ENCODE measurements at regions not wholly inside any gene's neighbourhood (a gene's known extent, or its start where the extent isn't known, plus 50 kb on each side); places are given as distances from the start of the nearest gene placed in this dataset.

GRCh38 chr4:52366191-52366590, 292.9 kb downstream of the USP46 start:
- no peak for TF ChIP-seq TEAD4 (CRISPR knock-in tag; IDR thresholded peaks at IDR 0.05)
- TF ChIP-seq CTCF (IDR thresholded peaks at IDR 0.05), result no peak
